ENCODE measurements at regions not wholly inside any gene's neighbourhood (a gene's known extent, or its start where the extent isn't known, plus 50 kb on each side); places are given as distances from the start of the nearest gene placed in this dataset.

DNA sequence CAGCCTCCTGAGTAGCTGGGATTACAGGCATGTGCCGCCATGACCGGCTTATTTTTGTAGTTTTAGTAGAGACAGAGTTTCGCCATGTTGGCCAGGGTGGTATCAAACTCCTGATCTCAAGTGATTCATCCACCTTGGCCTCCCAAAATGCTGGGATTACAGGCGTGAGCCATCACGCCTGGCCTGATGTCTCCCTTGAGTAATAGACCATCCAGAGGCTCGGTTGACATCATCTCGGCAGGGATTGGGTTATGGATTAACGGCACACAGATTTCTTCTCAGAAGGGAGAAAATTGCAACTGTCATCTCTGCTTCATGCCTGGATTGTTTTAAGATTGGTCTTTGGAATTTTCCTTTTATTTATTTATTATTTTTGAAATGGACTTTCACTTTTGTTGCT, 239.2 kb upstream of the LARGE1 start:
- TF ChIP-seq, protein P1, sequence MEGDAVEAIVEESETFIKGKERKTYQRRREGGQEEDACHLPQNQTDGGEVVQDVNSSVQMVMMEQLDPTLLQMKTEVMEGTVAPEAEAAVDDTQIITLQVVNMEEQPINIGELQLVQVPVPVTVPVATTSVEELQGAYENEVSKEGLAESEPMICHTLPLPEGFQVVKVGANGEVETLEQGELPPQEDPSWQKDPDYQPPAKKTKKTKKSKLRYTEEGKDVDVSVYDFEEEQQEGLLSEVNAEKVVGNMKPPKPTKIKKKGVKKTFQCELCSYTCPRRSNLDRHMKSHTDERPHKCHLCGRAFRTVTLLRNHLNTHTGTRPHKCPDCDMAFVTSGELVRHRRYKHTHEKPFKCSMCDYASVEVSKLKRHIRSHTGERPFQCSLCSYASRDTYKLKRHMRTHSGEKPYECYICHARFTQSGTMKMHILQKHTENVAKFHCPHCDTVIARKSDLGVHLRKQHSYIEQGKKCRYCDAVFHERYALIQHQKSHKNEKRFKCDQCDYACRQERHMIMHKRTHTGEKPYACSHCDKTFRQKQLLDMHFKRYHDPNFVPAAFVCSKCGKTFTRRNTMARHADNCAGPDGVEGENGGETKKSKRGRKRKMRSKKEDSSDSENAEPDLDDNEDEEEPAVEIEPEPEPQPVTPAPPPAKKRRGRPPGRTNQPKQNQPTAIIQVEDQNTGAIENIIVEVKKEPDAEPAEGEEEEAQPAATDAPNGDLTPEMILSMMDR (IDR thresholded peaks at IDR 0.05): no peak
- no peak for TF ChIP-seq EZH2 (IDR thresholded peaks at IDR 0.05; ENCODE audit: borderline replicate concordance, insufficient read depth, low read depth, low read length, poor library complexity, severe bottlenecking)

All from B cell (primary cell).